Mononuclear cell (primary cell): ENCODE measurements at regions not wholly inside any gene's neighbourhood (a gene's known extent, or its start where the extent isn't known, plus 50 kb on each side); places are given as distances from the start of the nearest gene placed in this dataset.
"Not testable (repeated sequence)": the region's sequence is repeated elsewhere in the genome, so short reads cannot be mapped to it uniquely, and the experiment has no call there.

ENCODE experiments used
- H3K27me3 ChIP-seq: 2 replicates; pipeline ENCODE4 v1.6.0; 2011; ENCODE audit warnings: low read length, control low read depth; ENCODE audit not compliant: insufficient read depth
- H3K4me1 ChIP-seq: 2 replicates; pipeline ENCODE4 v1.5.1; 2011; ENCODE audit warnings: mild to moderate bottlenecking, low read length, control low read depth; ENCODE audit not compliant: insufficient read depth
- H3K4me3 ChIP-seq: 2 replicates; pipeline ENCODE4 v1.5.1; 2011; ENCODE audit warnings: mild to moderate bottlenecking, low read length, moderate library complexity
- H3K9me3 ChIP-seq: 2 replicates; pipeline ENCODE4 v1.5.1; 2011; ENCODE audit warnings: low read depth, mild to moderate bottlenecking, control low read depth, low read length

GRCh38 chr16:29171296-29171695, 186.4 kb downstream of the LAT start:
- H3K9me3 ChIP-seq, H3K4me3 ChIP-seq, H3K27me3 ChIP-seq: not testable (repeated sequence)

GRCh38 chr16:29170393-29171119, 185.7 kb downstream of the LAT start:
- H3K4me1 ChIP-seq, H3K27me3 ChIP-seq, H3K4me3 ChIP-seq, H3K9me3 ChIP-seq: not testable (repeated sequence)

More at GRCh38 chr16:29171296-29171695, 186.4 kb downstream of the LAT start:
- not testable (repeated sequence) for H3K4me1 ChIP-seq

GRCh38 chr16:29169295-29169994, 184.6 kb downstream of the LAT start:
- H3K9me3 ChIP-seq, H3K4me3 ChIP-seq, H3K27me3 ChIP-seq, H3K4me1 ChIP-seq: not testable (repeated sequence)

GRCh38 chr16:29168515-29169259, 183.8 kb downstream of the LAT start:
- H3K4me1 ChIP-seq, H3K9me3 ChIP-seq, H3K27me3 ChIP-seq, H3K4me3 ChIP-seq: not testable (repeated sequence)

- H3K4me3 ChIP-seq, H3K4me1 ChIP-seq, H3K27me3 ChIP-seq, H3K9me3 ChIP-seq: not testable (repeated sequence)
These were observed 179.7 kb downstream of the LAT start for GRCh38 chr16:29164442-29165089.

GRCh38 chr16:29160171-29160570, 175.3 kb downstream of the LAT start:
- not testable (repeated sequence) for H3K9me3 ChIP-seq

GRCh38 chr16:29159603-29160002, 174.8 kb downstream of the LAT start:
- peaks cover 40% of the 10 kb centered on the region for H3K4me1 ChIP-seq
- not testable (repeated sequence) for H3K27me3 ChIP-seq, H3K9me3 ChIP-seq, H3K4me3 ChIP-seq

More at GRCh38 chr16:29160171-29160570, 175.3 kb downstream of the LAT start:
- H3K4me1 ChIP-seq = peaks cover 37% of the 10 kb centered on the region
- not testable (repeated sequence) for H3K4me3 ChIP-seq, H3K27me3 ChIP-seq

- H3K9me3 ChIP-seq = no peaks in the 10 kb centered on the region
- no peak overlapping the region for H3K4me3 ChIP-seq
- peaks cover 48% of the 10 kb centered on the region for H3K4me1 ChIP-seq
- H3K27me3 ChIP-seq = no peaks in the 10 kb centered on the region
These were observed 173.9 kb downstream of the LAT start for GRCh38 chr16:29158785-29159184.

GRCh38 chr16:29158031-29158784, 173.4 kb downstream of the LAT start:
- H3K4me3 ChIP-seq, H3K27me3 ChIP-seq, H3K9me3 ChIP-seq: not testable (repeated sequence)
- H3K4me1 ChIP-seq = peaks cover 54% of the 10 kb centered on the region

- H3K9me3 ChIP-seq, H3K27me3 ChIP-seq: not testable (repeated sequence)
- H3K4me3 ChIP-seq = peak overlapping the region; percentile 16
- peaks cover 63% of the 10 kb centered on the region for H3K4me1 ChIP-seq
These were observed 172.4 kb downstream of the LAT start for GRCh38 chr16:29157051-29157923.

GRCh38 chr16:29156511-29156910, 171.7 kb downstream of the LAT start:
- no peaks in the 10 kb centered on the region for H3K9me3 ChIP-seq

GRCh38 chr16:29155866-29156200, 171.0 kb downstream of the LAT start:
- H3K4me1 ChIP-seq = peaks cover 66% of the 10 kb centered on the region
- not testable (repeated sequence) for H3K27me3 ChIP-seq, H3K9me3 ChIP-seq, H3K4me3 ChIP-seq

More at GRCh38 chr16:29156511-29156910, 171.7 kb downstream of the LAT start:
- no peaks in the 10 kb centered on the region for H3K27me3 ChIP-seq
- peaks cover 66% of the 10 kb centered on the region for H3K4me1 ChIP-seq
- H3K4me3 ChIP-seq = no peak overlapping the region

GRCh38 chr16:29155131-29155865, 170.4 kb downstream of the LAT start:
- not testable (repeated sequence) for H3K27me3 ChIP-seq, H3K4me3 ChIP-seq, H3K9me3 ChIP-seq
- H3K4me1 ChIP-seq = peaks cover 67% of the 10 kb centered on the region
